ENCODE measurements at regions not wholly inside any gene's neighbourhood (a gene's known extent, or its start where the extent isn't known, plus 50 kb on each side); places are given as distances from the start of the nearest gene placed in this dataset.

- no peak for DNase-seq (ENCODE audit: low spot score)
Observed at GRCh38 chr12:130258863-130259262, 78.8 kb upstream of the PIWIL1 start.

- no peak for DNase-seq (ENCODE audit: low spot score)
Observed at GRCh38 chr12:130263025-130263424, 74.7 kb upstream of the PIWIL1 start.

- DNase-seq (ENCODE audit: low spot score): no peak
Observed at GRCh38 chr12:130263996-130264395, 73.7 kb upstream of the PIWIL1 start.

GRCh38 chr12:130266751-130267150 lies 70.9 kb upstream of the PIWIL1 start:
- no peak for DNase-seq (ENCODE audit: low spot score)

- peak; percentile 44 for DNase-seq (ENCODE audit: low spot score)
Observed at GRCh38 chr12:130280231-130280630, 57.5 kb upstream of the PIWIL1 start.

- DNase-seq (ENCODE audit: low spot score): peak; percentile 10
Observed at GRCh38 chr12:130280742-130281141, 56.9 kb upstream of the PIWIL1 start.

GRCh38 chr12:130281153-130281799 lies 56.4 kb upstream of the PIWIL1 start:
- DNase-seq (ENCODE audit: low spot score): no peak

- no peak for DNase-seq (ENCODE audit: low spot score)
Observed at GRCh38 chr12:130286041-130286440, 51.6 kb upstream of the PIWIL1 start.

GRCh38 chr12:130286741-130287440 lies 50.8 kb upstream of the PIWIL1 start:
- peak; percentile 7 for DNase-seq (ENCODE audit: low spot score)

Measured in umbilical cord (tissue), 1 donor.